ENCODE measurements at regions not wholly inside any gene's neighbourhood (a gene's known extent, or its start where the extent isn't known, plus 50 kb on each side); places are given as distances from the start of the nearest gene placed in this dataset.

DNA sequence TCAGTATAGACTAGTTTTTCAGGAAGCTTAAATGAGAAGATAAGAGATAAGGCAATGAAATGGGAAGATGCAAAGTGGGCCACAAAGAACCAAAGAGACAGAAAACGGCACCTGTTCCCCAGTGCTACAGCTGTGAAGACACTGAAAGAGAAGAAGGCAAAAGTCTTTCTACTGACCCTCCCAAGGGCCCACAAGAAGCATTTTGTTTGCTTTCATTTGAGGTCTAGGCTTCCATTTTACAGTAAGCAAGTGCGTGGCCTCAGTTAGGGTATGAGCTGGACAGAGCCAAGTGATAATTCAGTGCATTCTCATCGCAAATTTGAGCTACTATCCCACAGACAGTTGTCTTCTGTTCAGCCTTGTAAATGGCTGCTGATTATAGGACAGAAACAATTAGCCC is 53.4 kb upstream of the STK17B start:
- DNase-seq (ENCODE audit: low read depth, low spot score), result no peak
- no peaks in the 10 kb centered on the region for H3K4me1 ChIP-seq (ENCODE audit: insufficient read depth, insufficient read length)
- H3K9ac ChIP-seq (ENCODE audit: insufficient read length, low read depth), result no peak overlapping the region
- H3K27me3 ChIP-seq (ENCODE audit: insufficient read depth, insufficient read length), result no peaks in the 10 kb centered on the region
- no peaks in the 10 kb centered on the region for H3K9me3 ChIP-seq (ENCODE audit: insufficient read depth, low read length)
- no peak overlapping the region for H3K4me3 ChIP-seq (ENCODE audit: insufficient read length, low read depth)
- H3K36me3 ChIP-seq (ENCODE audit: insufficient read depth, insufficient read length, low read length), result no peaks in the 10 kb centered on the region
- TF ChIP-seq YY1 (IDR thresholded peaks at IDR 0.05; ENCODE audit: insufficient read depth, insufficient read length) (no peak), SUZ12 (IDR thresholded peaks at IDR 0.05; ENCODE audit: extremely low read depth, insufficient read depth, insufficient read length) (no peak), ZNF274 (IDR thresholded peaks at IDR 0.05; ENCODE audit: low read depth, low read length) (no peak)

DNA sequence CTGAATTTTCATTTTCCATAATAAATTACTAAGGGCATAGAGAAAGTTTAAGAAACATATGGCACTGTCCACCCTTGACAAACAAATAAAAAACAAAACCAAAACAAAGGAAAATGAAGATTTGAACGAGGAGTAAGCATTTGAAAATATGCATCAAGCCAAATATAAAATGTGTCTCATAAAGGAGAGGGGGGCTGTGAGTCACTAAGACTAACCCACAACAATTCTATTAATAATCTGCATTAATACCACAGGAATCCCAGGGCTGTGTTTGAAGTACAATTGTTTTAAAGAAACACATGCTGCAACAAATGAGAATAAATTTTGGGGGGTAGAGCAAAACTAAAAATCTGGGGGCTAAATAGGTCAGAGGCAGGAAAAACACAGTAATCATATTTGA is 53.8 kb upstream of the STK17B start:
- no peak for DNase-seq (ENCODE audit: low read depth, low spot score)
- TF ChIP-seq ZNF274 (IDR thresholded peaks at IDR 0.05; ENCODE audit: low read depth, low read length) (no peak), YY1 (IDR thresholded peaks at IDR 0.05; ENCODE audit: insufficient read depth, insufficient read length) (no peak), SUZ12 (IDR thresholded peaks at IDR 0.05; ENCODE audit: extremely low read depth, insufficient read depth, insufficient read length) (no peak)
- H3K9ac ChIP-seq (ENCODE audit: insufficient read length, low read depth), result no peak overlapping the region

DNA sequence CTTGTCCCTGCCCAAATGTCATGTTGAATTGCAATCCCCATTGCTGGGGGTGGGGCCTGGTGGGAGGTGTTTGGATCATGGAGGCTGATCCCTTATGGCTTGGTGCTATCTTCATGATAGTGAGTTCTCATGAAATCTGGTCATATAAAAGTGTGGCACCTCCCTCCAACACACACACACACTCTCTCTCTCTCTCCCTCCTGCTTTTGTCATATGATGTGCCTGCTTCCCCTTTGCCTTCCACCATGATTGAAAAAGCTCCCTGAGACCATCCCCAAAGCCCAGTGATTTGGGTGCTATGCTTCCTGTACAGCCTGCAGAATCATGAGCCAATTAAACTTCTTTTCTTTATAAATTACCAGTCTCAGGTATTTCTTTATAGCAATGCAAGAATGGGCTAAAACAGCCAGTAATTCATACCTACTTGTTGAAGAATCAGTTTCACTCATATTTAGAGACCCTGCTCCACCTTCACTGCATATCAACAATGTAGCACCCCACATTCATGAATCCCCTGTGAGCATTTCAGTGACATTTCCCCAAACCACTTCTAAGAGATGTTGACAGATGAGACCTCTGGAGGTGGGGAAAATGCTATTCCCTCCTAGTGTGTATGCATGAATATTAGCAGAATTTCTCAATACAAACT is 54.8 kb upstream of the STK17B start:
- Histone ChIP-seq H3K27me3 (ENCODE audit: insufficient read depth, insufficient read length) (no peaks in the 10 kb centered on the region), H3K36me3 (ENCODE audit: insufficient read depth, insufficient read length, low read length) (no peaks in the 10 kb centered on the region), H3K4me3 (ENCODE audit: insufficient read length, low read depth) (no peak overlapping the region), H3K9ac (ENCODE audit: insufficient read length, low read depth) (no peak overlapping the region), H3K9me3 (ENCODE audit: insufficient read depth, low read length) (no peaks in the 10 kb centered on the region), H3K4me1 (ENCODE audit: insufficient read depth, insufficient read length) (no peaks in the 10 kb centered on the region)
- TF ChIP-seq ZNF274 (IDR thresholded peaks at IDR 0.05; ENCODE audit: low read depth, low read length), result no peak
- TF ChIP-seq SUZ12 (IDR thresholded peaks at IDR 0.05; ENCODE audit: extremely low read depth, insufficient read depth, insufficient read length), result no peak
- TF ChIP-seq YY1 (IDR thresholded peaks at IDR 0.05; ENCODE audit: insufficient read depth, insufficient read length), result no peak
- DNase-seq (ENCODE audit: low read depth, low spot score), result no peak

More for the DNA sequence above, 53.8 kb upstream of the STK17B start:
- Histone ChIP-seq H3K4me1 (ENCODE audit: insufficient read depth, insufficient read length) (no peaks in the 10 kb centered on the region), H3K4me3 (ENCODE audit: insufficient read length, low read depth) (no peak overlapping the region), H3K36me3 (ENCODE audit: insufficient read depth, insufficient read length, low read length) (no peaks in the 10 kb centered on the region), H3K27me3 (ENCODE audit: insufficient read depth, insufficient read length) (no peaks in the 10 kb centered on the region), H3K9me3 (ENCODE audit: insufficient read depth, low read length) (no peaks in the 10 kb centered on the region)

GRCh38 chr2:196226707-196227065 is 55.3 kb upstream of the STK17B start:
- Histone ChIP-seq H3K27me3 (ENCODE audit: insufficient read depth, insufficient read length) (no peaks in the 10 kb centered on the region), H3K9me3 (ENCODE audit: insufficient read depth, low read length) (no peaks in the 10 kb centered on the region), H3K9ac (ENCODE audit: insufficient read length, low read depth) (no peak overlapping the region), H3K4me3 (ENCODE audit: insufficient read length, low read depth) (no peak overlapping the region), H3K4me1 (ENCODE audit: insufficient read depth, insufficient read length) (no peaks in the 10 kb centered on the region), H3K36me3 (ENCODE audit: insufficient read depth, insufficient read length, low read length) (no peaks in the 10 kb centered on the region)
- TF ChIP-seq SUZ12 (IDR thresholded peaks at IDR 0.05; ENCODE audit: extremely low read depth, insufficient read depth, insufficient read length), result no peak
- DNase-seq (ENCODE audit: low read depth, low spot score), result no peak

DNA sequence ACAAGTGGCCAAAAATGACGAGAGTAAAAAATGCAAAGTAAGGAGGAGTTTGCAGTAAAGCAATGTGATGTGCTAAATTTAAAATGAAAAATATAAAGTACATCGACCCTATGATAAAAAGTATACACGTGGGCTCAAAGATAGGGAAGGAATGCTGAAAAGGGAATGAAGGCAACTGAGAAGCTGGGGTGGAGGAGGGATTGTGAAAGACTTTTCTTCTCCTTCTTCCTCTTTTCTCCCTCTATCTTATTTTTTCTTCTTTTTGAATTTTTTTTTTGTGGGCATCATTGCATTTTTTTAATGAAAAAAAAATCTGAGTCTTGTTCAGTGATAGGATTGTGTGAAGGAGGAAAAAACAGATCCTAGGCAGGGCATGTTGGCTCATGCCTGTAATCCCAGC is 57.6 kb upstream of the STK17B start:
- DNase-seq (ENCODE audit: low read depth, low spot score), result no peak
- Histone ChIP-seq H3K9ac (ENCODE audit: insufficient read length, low read depth) (no peak overlapping the region), H3K9me3 (ENCODE audit: insufficient read depth, low read length) (no peaks in the 10 kb centered on the region), H3K27me3 (ENCODE audit: insufficient read depth, insufficient read length) (no peaks in the 10 kb centered on the region), H3K4me1 (ENCODE audit: insufficient read depth, insufficient read length) (no peaks in the 10 kb centered on the region), H3K4me3 (ENCODE audit: insufficient read length, low read depth) (no peak overlapping the region), H3K36me3 (ENCODE audit: insufficient read depth, insufficient read length, low read length) (no peaks in the 10 kb centered on the region)
- no peak for TF ChIP-seq YY1 (IDR thresholded peaks at IDR 0.05; ENCODE audit: insufficient read depth, insufficient read length)
- no peak for TF ChIP-seq ZNF274 (IDR thresholded peaks at IDR 0.05; ENCODE audit: low read depth, low read length)
- TF ChIP-seq SUZ12 (IDR thresholded peaks at IDR 0.05; ENCODE audit: extremely low read depth, insufficient read depth, insufficient read length), result no peak

DNA sequence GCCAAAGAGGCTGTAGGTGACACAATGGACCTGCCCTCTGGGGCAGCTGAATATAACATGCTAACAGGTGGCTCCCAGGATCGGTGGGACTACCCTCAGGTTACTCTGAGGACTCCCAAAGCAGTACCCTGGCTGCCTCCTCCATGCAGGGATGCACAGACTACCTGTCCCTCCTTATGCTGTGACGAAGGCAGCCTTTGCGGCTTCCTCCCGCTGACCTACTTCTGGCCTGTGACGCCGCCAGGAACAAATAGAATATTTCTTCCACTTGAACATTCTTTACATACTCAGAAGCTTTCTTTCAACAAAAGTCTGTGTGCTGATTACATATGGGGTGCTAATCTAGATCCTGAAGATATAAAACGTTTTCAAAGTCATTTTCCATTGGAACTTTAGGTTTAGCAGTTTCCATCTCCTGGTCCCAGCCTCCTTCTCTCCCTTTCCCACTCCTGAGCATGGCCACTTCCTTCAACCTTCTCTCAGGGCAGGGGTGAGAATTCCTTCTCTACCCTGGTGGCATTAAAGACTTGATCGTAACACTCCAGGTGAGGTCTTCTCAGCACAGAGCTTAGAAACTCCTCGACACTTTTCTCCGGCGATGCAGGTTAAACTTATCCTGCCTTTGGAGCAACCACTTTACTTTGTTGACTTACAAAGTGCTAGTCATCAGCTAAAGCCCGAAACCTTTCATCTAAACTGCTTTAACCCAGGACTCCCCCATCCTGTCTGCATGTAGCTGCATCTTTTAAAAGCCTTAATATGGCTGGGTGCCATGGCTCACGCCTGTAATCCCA is 58.9 kb upstream of the STK17B start:
- TF ChIP-seq ZNF274 (IDR thresholded peaks at IDR 0.05; ENCODE audit: low read depth, low read length) (no peak), SUZ12 (IDR thresholded peaks at IDR 0.05; ENCODE audit: extremely low read depth, insufficient read depth, insufficient read length) (no peak), YY1 (IDR thresholded peaks at IDR 0.05; ENCODE audit: insufficient read depth, insufficient read length) (no peak)
- no peaks in the 10 kb centered on the region for H3K27me3 ChIP-seq (ENCODE audit: insufficient read depth, insufficient read length)
- H3K9ac ChIP-seq (ENCODE audit: insufficient read length, low read depth), result no peak overlapping the region
- no peaks in the 10 kb centered on the region for H3K9me3 ChIP-seq (ENCODE audit: insufficient read depth, low read length)
- H3K36me3 ChIP-seq (ENCODE audit: insufficient read depth, insufficient read length, low read length), result no peaks in the 10 kb centered on the region
- H3K4me1 ChIP-seq (ENCODE audit: insufficient read depth, insufficient read length), result no peaks in the 10 kb centered on the region
- DNase-seq (ENCODE audit: low read depth, low spot score), result no peak
- H3K4me3 ChIP-seq (ENCODE audit: insufficient read length, low read depth), result no peak overlapping the region

- no peaks in the 10 kb centered on the region for H3K27me3 ChIP-seq (ENCODE audit: insufficient read depth, insufficient read length)
- no peaks in the 10 kb centered on the region for H3K36me3 ChIP-seq (ENCODE audit: insufficient read depth, insufficient read length, low read length)
- no peaks in the 10 kb centered on the region for H3K4me1 ChIP-seq (ENCODE audit: insufficient read depth, insufficient read length)
- H3K9ac ChIP-seq (ENCODE audit: insufficient read length, low read depth), result no peak overlapping the region
- DNase-seq (ENCODE audit: low read depth, low spot score), result no peak
- TF ChIP-seq YY1 (IDR thresholded peaks at IDR 0.05; ENCODE audit: insufficient read depth, insufficient read length) (no peak), SUZ12 (IDR thresholded peaks at IDR 0.05; ENCODE audit: extremely low read depth, insufficient read depth, insufficient read length) (no peak), ZNF274 (IDR thresholded peaks at IDR 0.05; ENCODE audit: low read depth, low read length) (no peak)
- no peak overlapping the region for H3K4me3 ChIP-seq (ENCODE audit: insufficient read length, low read depth)
- no peaks in the 10 kb centered on the region for H3K9me3 ChIP-seq (ENCODE audit: insufficient read depth, low read length)
These were observed 61.8 kb upstream of the STK17B start for GRCh38 chr2:196233021-196233804.
